Esophagus mucosa (tissue), 1 donor: ENCODE measurements at regions not wholly inside any gene's neighbourhood (a gene's known extent, or its start where the extent isn't known, plus 50 kb on each side); places are given as distances from the start of the nearest gene placed in this dataset.
"Not testable (repeated sequence)": the region's sequence is repeated elsewhere in the genome, so short reads cannot be mapped to it uniquely, and the experiment has no call there.

Experiments
- ATAC-seq: fragments of 200-7000 bp; cut with Tn5 transposase; one replicate; pipeline ENCODE4 v1.9.1; 2020
- donor health status: DM: yes; HTN: yes; CAD: no.

- no peak for ATAC-seq
These were observed 157.9 kb upstream of the CREB1 start for GRCh38 chr2:207371877-207372276.

GRCh38 chr2:207372483-207372882, 157.3 kb upstream of the CREB1 start:
- ATAC-seq = no peak

- peak; percentile 54 for ATAC-seq
These were observed 154.4 kb upstream of the CREB1 start for GRCh38 chr2:207375207-207375875.

GRCh38 chr2:207378620-207379019, 151.1 kb upstream of the CREB1 start:
- not testable (repeated sequence) for ATAC-seq

GRCh38 chr2:207385076-207385475, 144.7 kb upstream of the CREB1 start:
- ATAC-seq = no peak

- ATAC-seq = peak; percentile 38
These were observed 143.9 kb upstream of the CREB1 start for GRCh38 chr2:207385903-207386302.

- peak; percentile 42 for ATAC-seq
These were observed 142.7 kb upstream of the CREB1 start for GRCh38 chr2:207387001-207387571.

- no peak for ATAC-seq
These were observed 139.3 kb upstream of the CREB1 start for GRCh38 chr2:207390302-207391095.

GRCh38 chr2:207394203-207394781, 135.5 kb upstream of the CREB1 start:
- no peak for ATAC-seq

GRCh38 chr2:207394812-207395534, 134.8 kb upstream of the CREB1 start:
- peak; percentile 97 for ATAC-seq

- peak; percentile 4 for ATAC-seq
These were observed 134.1 kb upstream of the CREB1 start for GRCh38 chr2:207395535-207396251.

GRCh38 chr2:207397917-207398655, 131.7 kb upstream of the CREB1 start:
- no peak for ATAC-seq

- ATAC-seq = no peak
These were observed 130.5 kb upstream of the CREB1 start for GRCh38 chr2:207399301-207399700.

GRCh38 chr2:207401338-207401737, 128.4 kb upstream of the CREB1 start:
- no peak for ATAC-seq

- peak; percentile 47 for ATAC-seq
These were observed 126.6 kb upstream of the CREB1 start for GRCh38 chr2:207403141-207403540.

GRCh38 chr2:207403950-207404349, 125.8 kb upstream of the CREB1 start:
- ATAC-seq = no peak

- no peak for ATAC-seq
These were observed 124.6 kb upstream of the CREB1 start for GRCh38 chr2:207405150-207405549.

- ATAC-seq = peak; percentile 83
These were observed 121.5 kb upstream of the CREB1 start for GRCh38 chr2:207408086-207408794.

- no peak for ATAC-seq
These were observed 120.2 kb upstream of the CREB1 start for GRCh38 chr2:207409517-207409916.

GRCh38 chr2:207412787-207413310, 116.9 kb upstream of the CREB1 start:
- peak; percentile 14 for ATAC-seq
